ENCODE measurements at regions not wholly inside any gene's neighbourhood (a gene's known extent, or its start where the extent isn't known, plus 50 kb on each side); places are given as distances from the start of the nearest gene placed in this dataset.

DNA sequence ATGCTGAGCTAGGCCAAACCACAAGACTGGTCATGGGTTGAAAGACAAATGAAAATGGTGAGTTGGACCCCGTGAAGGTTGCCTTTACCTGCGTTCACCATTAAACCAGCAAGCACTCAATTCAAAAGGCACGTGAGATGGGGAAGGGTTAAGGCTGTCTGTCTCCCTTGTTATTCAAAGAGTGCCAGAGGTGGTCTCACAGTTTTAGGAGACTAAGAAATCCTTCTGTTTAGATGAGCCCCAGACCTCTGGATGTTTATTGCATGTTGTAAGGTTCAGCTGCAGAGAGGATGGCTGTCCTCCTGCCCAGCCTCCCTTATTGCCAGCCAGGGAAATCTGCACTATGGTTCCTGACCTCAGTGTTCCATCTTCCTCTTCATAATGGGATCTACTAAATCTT, 498.0 kb upstream of the CELF2 start:
- FAIRE-seq (no peak), DNase-seq (ENCODE audit: low spot score) (no peak)

DNA sequence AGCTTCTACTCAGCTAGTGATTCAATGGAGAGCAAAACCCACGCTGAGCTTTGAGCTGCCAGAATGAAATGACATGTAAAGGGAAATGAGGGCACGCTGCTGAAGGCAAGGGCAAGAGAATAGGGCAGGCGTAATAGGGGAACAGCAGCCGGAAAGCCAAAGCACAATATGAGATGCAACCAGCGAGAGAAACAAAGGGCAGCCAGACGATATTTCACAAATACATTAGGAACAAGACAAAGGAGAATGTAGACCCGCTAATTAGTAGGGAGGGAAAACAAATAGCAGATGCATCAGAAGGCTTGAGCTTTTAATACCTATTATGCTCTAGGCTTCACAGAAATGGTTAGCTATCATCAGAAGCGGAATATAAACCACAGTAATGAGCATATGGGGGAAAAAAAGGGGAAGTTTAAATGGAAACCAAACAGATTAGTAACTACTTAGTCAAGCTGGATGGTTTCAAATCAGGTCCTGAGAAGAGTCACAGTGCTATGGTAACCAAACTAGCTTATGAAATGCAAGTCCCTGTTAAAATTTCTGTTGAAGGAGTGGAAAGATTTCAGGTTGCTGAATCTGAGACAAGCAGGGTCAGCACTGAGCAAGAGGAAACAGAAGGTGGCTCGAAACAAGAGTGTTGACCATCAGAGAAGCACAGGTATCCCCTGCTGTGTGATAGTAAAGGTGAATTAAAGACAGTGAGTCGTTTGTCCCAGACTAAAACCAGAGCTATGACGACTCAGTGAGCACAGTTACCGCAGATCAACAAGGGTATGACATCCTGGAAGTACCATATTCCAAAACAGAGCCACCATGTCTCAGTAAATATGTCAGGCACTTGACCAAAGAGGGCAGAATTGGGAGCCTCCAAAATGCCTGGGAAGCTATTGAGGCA, 496.9 kb upstream of the CELF2 start:
- no peak for DNase-seq (ENCODE audit: low spot score)
- no peak for FAIRE-seq

DNA sequence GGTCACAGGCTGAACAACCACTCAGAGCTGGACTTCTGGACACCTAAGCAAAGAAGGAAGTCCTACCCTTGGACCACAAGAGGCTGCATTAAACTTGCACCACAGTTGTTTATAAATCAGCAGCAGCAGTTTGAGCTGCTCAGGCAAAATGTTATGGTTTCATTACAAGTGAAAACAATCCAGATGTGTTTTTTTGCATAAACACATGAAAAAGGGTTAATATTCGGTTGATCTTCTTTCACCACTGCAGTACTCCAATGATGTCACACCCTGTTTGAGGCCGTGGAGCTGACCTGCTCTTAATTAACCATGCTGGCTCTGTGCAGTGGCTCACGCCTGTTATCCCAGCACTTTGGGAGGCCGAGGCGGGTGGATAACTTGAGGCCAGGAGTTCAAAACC, 490.8 kb upstream of the CELF2 start:
- FAIRE-seq: no peak
- DNase-seq (ENCODE audit: low spot score): no peak

DNA sequence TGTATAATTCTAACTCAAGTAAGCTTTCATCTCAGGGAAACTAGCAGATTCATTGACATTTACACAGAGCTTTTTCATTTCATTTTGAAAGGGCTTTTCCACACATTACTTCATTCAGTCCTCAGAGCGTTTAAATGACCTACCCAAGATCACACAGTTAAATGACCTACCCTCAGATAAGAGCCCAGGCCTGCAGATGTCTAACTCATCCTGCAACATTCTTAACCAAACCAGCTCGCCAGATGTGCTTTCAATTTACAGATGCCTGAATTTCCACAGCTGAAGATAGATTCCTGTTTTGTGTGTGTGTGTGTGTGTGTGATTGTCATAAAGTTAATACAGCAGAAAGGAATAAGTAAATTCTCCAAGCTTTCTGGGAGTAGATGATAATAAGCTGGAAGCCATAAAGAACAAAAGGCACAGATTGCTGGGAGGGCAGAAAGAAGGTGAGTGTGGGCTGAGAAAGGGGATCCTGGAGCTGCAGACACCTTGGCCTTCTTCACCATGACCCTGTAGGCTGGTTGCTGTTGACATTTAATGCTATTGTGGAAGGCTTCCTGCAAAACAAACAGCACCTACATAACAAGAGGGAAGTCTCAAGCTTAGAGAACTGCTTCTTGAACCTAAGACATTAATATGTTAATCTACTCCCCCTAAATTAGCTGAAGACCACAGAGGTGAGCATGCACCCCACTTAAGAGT, 489.7 kb upstream of the CELF2 start:
- no peak for DNase-seq (ENCODE audit: low spot score)
- FAIRE-seq: no peak

DNA sequence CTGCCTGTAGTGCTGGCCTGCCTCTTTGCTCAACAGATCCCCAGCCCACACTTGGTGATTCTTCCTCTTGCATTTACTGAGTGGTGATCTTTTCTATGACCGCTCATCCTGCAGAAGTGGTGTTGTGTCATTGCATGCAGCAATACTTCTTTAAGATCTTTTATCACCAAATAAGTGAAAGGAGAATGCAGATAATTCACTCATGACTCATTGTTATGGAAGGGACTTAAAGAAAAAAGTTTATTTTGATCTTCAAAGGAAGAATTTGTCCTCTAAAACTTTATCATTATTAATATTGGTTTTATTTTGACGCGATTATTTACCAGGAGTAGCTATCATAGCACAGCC, 489.1 kb upstream of the CELF2 start:
- DNase-seq (ENCODE audit: low spot score) (no peak), FAIRE-seq (no peak)

DNA sequence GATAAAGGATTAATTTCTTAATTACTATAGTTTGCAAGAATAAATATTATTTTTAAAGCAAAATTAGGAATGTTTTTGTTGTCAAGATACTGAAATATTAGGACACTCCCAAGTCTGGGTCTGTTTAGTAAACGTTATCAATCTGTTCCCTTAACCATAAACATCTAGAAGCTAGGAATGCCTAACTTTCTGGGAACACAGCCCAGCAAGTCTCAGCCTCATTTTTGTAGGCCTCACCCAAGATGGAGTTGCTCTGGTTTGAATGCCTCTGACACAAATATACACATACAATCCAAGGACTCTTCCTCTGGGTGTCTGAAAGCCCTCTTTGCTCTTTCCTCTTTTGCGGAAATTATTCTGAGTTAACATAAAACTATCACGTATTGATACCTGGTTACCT, 487.4 kb upstream of the CELF2 start:
- FAIRE-seq (no peak), DNase-seq (ENCODE audit: low spot score) (no peak)

DNA sequence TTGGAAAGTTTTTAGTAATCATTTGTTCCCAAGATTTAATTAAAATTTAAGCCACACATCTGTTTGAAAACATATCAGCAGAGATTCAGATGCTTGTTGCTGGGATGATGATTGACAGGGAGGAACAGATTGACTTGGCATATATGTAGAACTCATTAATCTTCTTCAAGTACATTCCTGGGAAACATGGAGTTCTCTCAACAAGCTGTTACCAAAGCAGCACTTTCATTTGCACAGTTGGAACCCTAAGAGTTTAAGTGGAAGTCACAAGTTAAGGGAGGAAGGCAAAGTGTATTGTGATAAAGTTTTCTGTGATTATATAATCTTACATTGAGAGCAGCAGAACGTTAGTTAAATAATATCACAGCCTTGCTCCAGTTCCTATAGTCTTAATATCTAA, 485.4 kb upstream of the CELF2 start:
- FAIRE-seq (no peak), DNase-seq (ENCODE audit: low spot score) (no peak)

DNA sequence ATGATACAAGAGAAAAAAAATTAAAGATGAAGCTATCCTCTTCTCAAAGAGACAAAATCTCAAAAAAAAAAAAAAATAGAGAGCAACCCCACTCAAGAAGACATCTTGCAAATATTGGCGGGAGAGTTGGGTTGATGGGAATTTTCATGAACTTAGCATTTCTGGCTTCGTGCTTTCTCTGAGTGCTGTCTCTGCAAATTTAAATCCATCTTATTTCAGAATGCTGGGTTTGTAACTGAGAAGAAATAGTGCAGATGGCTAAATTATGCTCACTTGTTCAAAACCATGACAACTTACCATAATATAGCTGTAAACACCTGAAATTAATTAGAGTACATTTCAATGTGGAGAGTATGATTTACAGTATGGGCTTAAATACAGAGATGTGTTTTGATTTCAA, 484.8 kb upstream of the CELF2 start:
- DNase-seq (ENCODE audit: low spot score) (no peak), FAIRE-seq (no peak)

DNA sequence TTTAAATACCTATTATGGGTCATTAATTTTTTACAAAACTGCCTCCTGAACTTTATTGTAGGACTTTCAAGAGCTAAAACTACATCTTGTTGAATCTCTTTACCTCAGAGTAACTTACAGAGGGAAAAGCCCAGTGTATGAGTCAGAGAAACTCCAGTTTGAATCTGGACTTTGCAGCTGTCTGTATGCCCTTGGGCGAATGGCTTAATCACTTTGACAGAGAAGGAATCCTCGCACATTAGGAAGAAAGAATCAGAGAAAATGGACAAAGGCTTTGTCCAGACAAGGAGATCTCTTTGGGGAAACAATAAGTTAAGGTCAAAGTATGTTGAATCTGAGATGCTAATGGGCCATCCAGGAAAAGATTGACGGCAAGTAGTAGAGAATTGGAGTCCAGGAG, 484.2 kb upstream of the CELF2 start:
- no peak for FAIRE-seq

DNA sequence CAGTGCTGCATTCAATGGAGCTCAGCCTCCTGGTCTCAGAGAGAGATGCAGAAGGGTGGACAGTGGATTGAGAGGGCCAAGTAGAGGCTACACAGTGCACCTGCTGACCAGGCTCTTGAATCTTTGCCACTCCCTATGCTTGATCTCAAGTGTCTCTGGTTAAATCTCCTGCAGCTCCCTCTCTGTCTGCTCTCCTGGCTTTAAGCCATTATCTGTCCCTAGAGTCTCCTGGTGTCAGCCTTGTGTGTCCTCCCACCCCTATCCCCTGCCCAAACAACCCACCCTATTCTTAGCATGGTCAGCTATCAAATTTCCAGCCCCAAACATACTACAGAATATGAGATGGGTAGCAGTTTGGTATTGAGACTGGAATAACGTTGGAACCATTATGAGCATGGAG, 479.3 kb upstream of the CELF2 start:
- DNase-seq (ENCODE audit: low spot score) (no peak), FAIRE-seq (no peak)

More for the DNA sequence above, 484.2 kb upstream of the CELF2 start:
- no peak for DNase-seq (ENCODE audit: low spot score)

DNA sequence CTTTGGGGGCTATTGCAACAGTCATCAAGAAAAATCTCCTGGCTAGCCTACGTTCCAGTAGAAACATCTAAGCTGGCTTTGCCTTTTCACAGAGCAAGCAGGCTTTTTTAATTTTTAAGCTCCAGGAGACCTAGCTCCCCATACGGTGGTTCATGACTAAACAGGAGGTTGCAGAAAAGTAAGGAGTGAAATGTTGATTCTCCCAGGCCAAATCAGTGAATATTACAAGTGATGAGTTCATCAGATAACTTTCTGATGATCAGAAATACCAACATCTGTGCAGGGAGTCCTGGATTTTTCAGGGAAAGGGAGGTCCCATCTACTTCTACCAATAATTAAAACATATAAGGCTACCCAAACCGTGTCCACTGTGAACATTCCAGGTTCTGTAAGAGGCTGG, 477.3 kb upstream of the CELF2 start:
- FAIRE-seq: no peak
- no peak for DNase-seq (ENCODE audit: low spot score)

DNA sequence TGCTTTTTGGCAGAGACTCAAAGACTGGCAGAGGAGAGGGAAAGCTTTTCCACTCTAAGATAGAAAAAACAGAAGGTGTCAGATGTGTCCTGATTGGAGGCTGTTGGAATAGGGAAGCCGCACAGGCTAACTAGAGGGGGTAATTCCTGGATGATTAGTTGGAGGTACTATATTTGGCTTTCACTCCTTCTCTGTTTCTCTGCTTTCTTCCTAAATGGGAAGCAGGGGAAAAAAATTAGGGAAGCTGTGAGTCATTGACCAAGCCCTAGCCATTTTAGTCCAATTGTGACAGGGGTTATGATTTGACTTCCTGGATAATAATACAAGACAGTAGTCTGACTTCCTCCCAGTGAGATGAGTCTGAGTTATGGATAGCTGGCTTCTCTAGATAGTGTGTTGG, 475.2 kb upstream of the CELF2 start:
- DNase-seq (ENCODE audit: low spot score): no peak
- FAIRE-seq: no peak

DNA sequence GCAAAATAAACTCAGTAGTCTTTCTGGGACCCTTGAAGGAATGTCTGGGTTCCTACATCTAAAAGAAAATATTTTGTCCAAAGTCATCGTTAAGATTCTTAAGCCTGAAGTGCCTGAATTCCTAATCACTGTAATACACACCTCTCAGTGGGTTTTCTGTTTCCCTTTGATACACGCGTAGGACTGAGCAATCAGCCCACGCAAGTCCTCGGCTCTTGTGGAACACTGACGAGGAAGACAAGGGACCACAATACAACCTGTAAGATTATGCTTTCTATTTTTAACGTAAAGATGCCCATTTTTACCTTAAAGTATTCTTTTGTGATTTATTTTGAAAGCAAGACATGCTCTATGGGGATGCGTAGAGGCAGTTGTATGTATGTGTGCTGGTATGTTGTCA, 472.8 kb upstream of the CELF2 start:
- FAIRE-seq: no peak
- no peak for DNase-seq (ENCODE audit: low spot score)

DNA sequence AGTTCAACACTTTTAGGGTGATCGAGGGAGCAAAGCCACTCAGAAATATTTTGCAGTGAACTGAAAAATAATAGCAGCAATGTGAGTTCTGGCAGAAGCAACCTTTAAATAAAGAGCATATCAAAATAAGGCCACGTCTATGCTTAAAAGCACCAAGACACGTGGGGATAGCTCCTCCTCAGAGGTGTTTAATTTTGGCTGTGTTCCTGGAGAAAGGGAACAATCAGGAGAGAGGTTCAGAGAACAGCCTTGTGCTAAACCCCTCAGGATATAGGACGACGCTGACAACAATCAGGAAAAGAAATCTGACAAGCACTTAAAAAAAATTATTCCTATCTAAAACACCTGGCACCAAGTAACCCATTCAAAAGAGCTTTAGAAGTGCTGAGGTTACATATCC, 471.9 kb upstream of the CELF2 start:
- DNase-seq (ENCODE audit: low spot score) (no peak), FAIRE-seq (no peak)

DNA sequence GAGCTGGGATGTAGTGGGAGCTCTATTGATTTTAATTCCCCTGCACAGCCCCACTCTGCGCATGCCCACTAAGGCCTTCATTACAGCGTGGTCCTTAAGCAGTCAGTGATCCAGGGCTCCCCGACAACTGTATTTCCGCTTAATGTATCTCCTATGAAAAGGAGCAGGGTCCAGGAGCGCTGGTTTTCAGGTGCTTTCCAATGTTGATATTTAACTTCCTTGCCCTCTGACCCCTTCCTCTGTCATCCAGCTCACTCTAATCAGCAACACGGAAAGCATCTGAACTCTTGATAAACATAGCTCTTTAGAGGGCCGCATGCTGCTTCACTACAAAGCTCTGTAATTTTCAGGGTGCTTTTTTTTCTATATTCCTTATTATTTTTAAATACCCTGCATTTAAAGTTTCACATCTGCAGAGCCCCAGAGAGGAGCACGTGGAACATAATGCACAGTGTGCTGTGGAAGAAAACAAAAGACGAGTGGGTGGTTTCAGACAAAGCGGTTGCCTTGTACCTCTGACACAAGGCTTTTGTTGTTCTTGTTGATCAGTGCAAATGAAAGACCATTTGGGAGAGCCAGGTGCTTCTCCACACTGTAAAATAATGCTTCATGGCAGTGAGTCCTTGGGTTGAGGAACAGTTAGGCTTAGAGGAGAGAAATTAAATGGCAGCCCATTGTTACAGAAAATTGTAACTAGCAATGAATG, 465.9 kb upstream of the CELF2 start:
- DNase-seq (ENCODE audit: low spot score): no peak

DNA sequence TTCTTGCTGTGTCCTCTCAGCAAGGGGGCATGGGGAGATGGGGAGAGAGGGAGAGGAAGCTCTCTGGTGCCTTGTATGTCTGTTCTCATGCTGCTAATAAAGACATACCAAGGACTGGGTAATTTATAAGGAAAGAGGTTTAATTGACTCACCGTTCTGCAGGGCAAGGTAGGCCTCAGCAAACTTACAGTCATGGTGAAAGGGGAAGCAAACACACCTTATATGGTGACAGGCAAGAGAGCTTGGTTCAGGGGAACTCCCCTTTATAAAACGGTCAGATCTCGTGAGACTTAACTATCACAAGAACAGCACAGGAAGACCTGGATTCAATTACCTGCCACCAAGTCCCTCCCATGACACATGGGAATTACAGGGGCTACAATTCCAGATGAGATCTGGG, 464.7 kb upstream of the CELF2 start:
- DNase-seq (ENCODE audit: low spot score): no peak
- no peak for FAIRE-seq

More for the DNA sequence above, 465.9 kb upstream of the CELF2 start:
- FAIRE-seq: no peak

DNA sequence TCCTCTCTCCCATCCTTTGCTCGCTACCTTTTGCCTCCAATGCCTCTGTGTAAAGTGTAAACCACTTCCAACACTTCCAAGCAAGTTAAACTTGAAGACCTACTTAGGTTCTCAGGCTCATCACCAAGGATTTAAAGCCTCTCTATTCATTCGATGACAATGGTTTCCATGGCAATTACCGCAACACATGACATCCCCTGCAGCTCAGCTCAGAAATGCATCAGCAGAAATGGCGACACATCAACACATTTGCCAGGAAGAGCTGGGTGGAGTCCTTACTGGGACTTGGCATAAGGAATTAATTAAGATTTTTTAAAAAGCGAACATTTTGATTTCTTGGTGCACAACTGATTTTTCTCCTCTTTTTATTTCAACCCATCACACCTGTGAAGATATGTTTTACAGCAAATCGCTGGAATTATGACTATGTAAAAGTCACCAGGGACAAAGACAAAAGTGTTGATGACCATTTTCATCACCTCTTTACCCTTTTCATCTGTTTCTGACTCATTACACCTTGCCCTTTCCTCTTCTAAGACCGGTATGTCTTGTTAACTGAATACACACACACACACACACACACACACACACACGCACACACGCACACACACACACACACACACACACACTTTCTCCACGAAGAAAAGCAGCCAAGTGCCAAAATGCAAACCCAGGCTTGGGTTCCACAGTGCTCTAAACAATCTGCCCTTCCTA, 453.4 kb upstream of the CELF2 start:
- FAIRE-seq: no peak
- DNase-seq (ENCODE audit: low spot score): no peak

DNA sequence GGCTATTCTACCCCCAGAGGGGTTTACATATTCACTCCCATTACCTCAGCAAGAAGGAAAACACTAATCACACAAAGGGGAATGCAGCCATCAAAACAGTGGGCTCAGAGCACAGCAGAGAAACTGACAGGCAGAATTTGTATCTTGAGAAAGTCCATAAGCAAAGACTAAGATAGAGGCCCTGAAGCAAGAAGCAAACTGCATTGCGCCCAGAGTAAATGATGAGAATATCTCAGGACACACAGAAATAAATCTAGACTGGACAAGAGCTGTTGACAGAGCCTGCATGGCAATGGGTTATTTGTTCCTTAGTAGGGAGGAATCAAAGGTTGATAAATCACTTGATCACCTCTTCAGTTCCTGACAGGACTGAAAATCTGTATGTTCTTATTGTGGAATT, 440.7 kb upstream of the CELF2 start:
- FAIRE-seq (no peak), DNase-seq (ENCODE audit: low spot score) (no peak)

DNA sequence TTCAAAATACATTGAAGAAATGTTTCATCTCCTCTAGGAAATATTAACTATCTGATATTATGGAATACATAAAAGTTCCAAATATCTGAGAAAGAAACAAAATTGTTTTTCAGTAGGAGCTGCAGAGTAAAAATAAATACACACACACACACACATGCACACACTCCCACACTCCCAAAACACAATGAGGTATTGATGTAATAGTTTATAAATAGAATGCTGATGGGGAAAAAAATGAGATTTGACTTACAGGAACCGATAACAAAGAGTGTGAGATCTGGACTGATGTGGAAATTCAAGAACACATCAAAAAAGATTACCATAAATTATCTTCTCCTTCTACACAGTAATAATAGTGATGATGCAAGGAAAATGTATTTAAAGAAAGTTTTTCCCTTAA, 438.0 kb upstream of the CELF2 start:
- FAIRE-seq (no peak), DNase-seq (ENCODE audit: low spot score) (no peak)

DNA sequence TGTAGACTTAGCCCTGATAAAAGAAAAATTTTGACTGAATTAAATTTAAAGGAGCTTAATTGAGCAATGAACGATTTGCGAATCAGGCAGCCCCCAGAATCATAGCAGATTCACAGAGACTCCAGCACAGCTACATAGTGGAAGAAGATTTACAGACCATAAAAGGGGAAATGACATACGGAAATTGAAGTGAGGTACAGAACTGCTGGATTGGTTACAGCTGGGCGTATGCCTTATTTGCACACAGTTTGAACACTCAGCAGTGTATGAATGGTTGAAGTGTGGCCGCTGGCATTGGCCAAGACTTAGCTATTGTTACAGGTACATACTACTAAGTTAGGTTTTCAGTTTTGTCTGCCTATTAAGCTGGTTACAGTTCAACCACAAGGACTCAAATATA, 433.5 kb upstream of the CELF2 start:
- FAIRE-seq: no peak
- no peak for DNase-seq (ENCODE audit: low spot score)

DNA sequence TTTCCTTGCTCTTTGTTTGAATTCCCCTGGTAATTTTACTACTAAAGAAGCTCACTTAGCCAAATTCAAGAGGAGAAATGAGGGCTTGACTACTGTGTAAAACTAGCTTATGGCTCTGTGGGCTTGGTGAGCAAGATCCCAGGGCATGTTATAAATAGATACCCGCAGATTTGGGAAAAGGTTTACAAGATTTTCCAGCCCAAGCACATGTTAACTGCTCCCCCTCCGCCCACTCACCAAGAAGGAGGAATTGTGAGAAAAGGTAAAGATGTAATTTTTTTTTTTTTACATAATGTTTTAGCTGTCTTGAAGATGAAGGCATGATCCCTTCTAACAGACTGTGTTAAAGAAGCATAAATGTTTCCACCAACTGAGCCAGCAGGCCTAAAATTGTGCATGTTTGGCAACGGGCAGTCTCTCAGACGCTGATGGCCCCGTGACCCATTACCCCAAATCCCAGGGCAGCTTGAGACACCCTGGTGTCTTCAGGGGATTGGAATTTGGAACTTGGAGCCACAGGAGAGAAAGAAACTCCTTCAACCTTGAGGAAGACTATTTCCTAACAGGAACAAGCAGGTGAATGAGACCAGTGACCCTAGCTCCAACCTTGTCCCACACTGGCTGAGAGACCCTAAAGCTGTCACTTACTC, 429.8 kb upstream of the CELF2 start:
- FAIRE-seq: no peak
- no peak for DNase-seq (ENCODE audit: low spot score)

Data from RCC 7860 (cell line).